HepG2 (cell line): ENCODE measurements at regions not wholly inside any gene's neighbourhood (a gene's known extent, or its start where the extent isn't known, plus 50 kb on each side); places are given as distances from the start of the nearest gene placed in this dataset.

Experiments used
- ATAC-seq: fragments of 200-7000 bp; cut with Tn5 transposase; 3 replicates; pipeline ENCODE4 v1.9.1; 2020; ENCODE audit warnings: mild to moderate bottlenecking, moderate library complexity
- BruUV-seq: library from RNA; stranded (reverse); fragments of 400-500 nt; replicated peaks from 2 replicates; lab custom pipeline; 2021; lab: Mats Ljungman, UMichigan
- CTCF ChIA-PET: fragments of 300-600 bp; formaldehyde crosslinking; extraction: SDS; loops from one replicate; lab custom pipeline; 2021; ENCODE audit warnings: low total read pairs, inconsistent platforms, low intra/inter-chr PET ratio; lab: Yijun Ruan, JAX
- POLR2A ChIA-PET: fragments of 350-600 bp; sonication (Branson Sonifier 250); formaldehyde crosslinking; loops from one replicate; lab custom pipeline; 2020; ENCODE audit warnings: antibody characterized with exemption, inconsistent platforms; lab: Yijun Ruan, JAX
- DNase-seq: peaks from one replicate; pipeline ENCODE4 v3.0.0-alpha.2; 2015; ENCODE audit warnings: low spot score
- FAIRE-seq: peaks from 3 replicates; lab custom pipeline; 2011; peaks lifted over from hg19 to GRCh38; lab: Jason Lieb, UNC
- H2AFZ ChIP-seq: one replicate; pipeline ENCODE4 v1.6.1; 2011; ENCODE audit warnings: low read length, inconsistent platforms
- H3K27ac ChIP-seq: fragments of 300-600 bp; 3 replicates; pipeline ENCODE4 v1.8.0; 2011; ENCODE audit warnings: mixed run types, mild to moderate bottlenecking, mixed read lengths, low read length, inconsistent platforms; ENCODE audit not compliant: insufficient read depth; ENCODE audit errors: extremely low read length
- H3K27me3 ChIP-seq, 2 experiments: fragments of 200-600 bp in 1 of 2; 2 replicates in 1 of 2; 3 replicates in 1 of 2; pipeline versions ENCODE4 v1.6.0 to v1.8.0; 2011; ENCODE audit warnings: low read length in 2 of 2, mild to moderate bottlenecking in 2 of 2, moderate library complexity in 2 of 2, inconsistent platforms in 1 of 2; ENCODE audit not compliant: insufficient read depth in 2 of 2, control insufficient read depth in 1 of 2
- H3K36me3 ChIP-seq, 2 experiments: fragments of 200-600 bp in 1 of 2; replicated peaks in 1 of 2; 2 replicates in 1 of 2; 3 replicates in 1 of 2; pipeline versions ENCODE4 v1.5.1 to v1.8.0; 2011; ENCODE audit warnings: low read length in 2 of 2, inconsistent platforms in 1 of 2; ENCODE audit not compliant: insufficient read depth in 2 of 2, control insufficient read depth in 1 of 2
- H3K4me1 ChIP-seq: 2 replicates; pipeline ENCODE4 v1.5.1; 2012; ENCODE audit warnings: low read length, inconsistent platforms; ENCODE audit not compliant: insufficient read depth
- H3K4me2 ChIP-seq: 2 replicates; pipeline ENCODE4 v1.6.0; 2011; ENCODE audit warnings: low read depth, low read length, inconsistent platforms
- H3K4me3 ChIP-seq, 3 experiments: fragments of 200-600 bp in 1 of 3; sonication (generic), shearing (Covaris generic) in 1 of 3; replicated peaks in 1 of 3; 2 replicates each; pipeline ENCODE4 v1.5.1; 2011 to 2016; ENCODE audit warnings: low read length in 3 of 3, inconsistent platforms in 2 of 3, low read depth in 2 of 3, mild to moderate bottlenecking in 2 of 3, control low read depth in 1 of 3, mixed read lengths in 1 of 3; ENCODE audit not compliant: insufficient read depth in 1 of 3
- H3K79me2 ChIP-seq: one replicate; pipeline ENCODE4 v1.6.1; 2011; ENCODE audit warnings: low read length, inconsistent platforms; ENCODE audit not compliant: insufficient read depth
- H3K9ac ChIP-seq: 2 replicates; pipeline ENCODE4 v1.6.0; 2011; ENCODE audit warnings: mild to moderate bottlenecking, low read depth, low read length, inconsistent platforms; ENCODE audit not compliant: insufficient read depth
- H3K9me3 ChIP-seq: 2 replicates; pipeline ENCODE4 v1.5.1; 2012; ENCODE audit warnings: mild to moderate bottlenecking, low read length
- H4K20me1 ChIP-seq: 2 replicates; pipeline ENCODE4 v1.6.0; 2011; ENCODE audit warnings: inconsistent platforms, mild to moderate bottlenecking, low read length, moderate library complexity; ENCODE audit not compliant: insufficient read depth
- GATAD2A ChIP-seq: IDR thresholded peaks from 2 replicates; pipeline ENCODE4 v1.6.1; 2016
- HDAC1 ChIP-seq: sonication (generic); formaldehyde crosslinking; IDR thresholded peaks from 2 replicates; pipeline ENCODE4 v1.5.1; 2020; ENCODE audit warnings: mild to moderate bottlenecking, missing genetic modification reagents
- JUN ChIP-seq: sonication (generic); formaldehyde crosslinking; IDR thresholded peaks from 2 replicates; pipeline ENCODE4 v1.4.0; 2020; ENCODE audit warnings: mild to moderate bottlenecking, missing genetic modification reagents
- MTF2 ChIP-seq: sonication (generic); formaldehyde crosslinking; IDR thresholded peaks from 2 replicates; pipeline ENCODE4 v1.5.0; 2020; ENCODE audit warnings: missing genetic modification reagents, borderline replicate concordance
- SOX13 ChIP-seq, 3 experiments: fragments of 450-650 bp in 1 of 3; sonication (generic) in 1 of 3; formaldehyde crosslinking in 1 of 3; IDR thresholded peaks in 2 of 3; conservative IDR thresholded peaks in 1 of 3; 2 replicates each; pipeline versions ENCODE4 v1.5.0 to v1.6.1; 2016 to 2020; ENCODE audit warnings: antibody characterized with exemption in 1 of 3, mild to moderate bottlenecking in 1 of 3, missing compliant biosample characterization in 1 of 3, missing genetic modification reagents in 1 of 3, moderate library complexity in 1 of 3
- ZFX ChIP-seq: sonication (generic); formaldehyde crosslinking; IDR thresholded peaks from 2 replicates; pipeline ENCODE4 v1.4.0; 2020; ENCODE audit warnings: mild to moderate bottlenecking, low read depth, missing genetic modification reagents, moderate library complexity
- ZKSCAN5 ChIP-seq: sonication (generic); formaldehyde crosslinking; IDR thresholded peaks from 2 replicates; pipeline ENCODE4 v1.5.1; 2020; ENCODE audit warnings: mild to moderate bottlenecking, missing genetic modification reagents
- ZNF10 ChIP-seq: sonication (generic); formaldehyde crosslinking; IDR thresholded peaks from 2 replicates; pipeline ENCODE4 v1.4.0; 2020; ENCODE audit warnings: mild to moderate bottlenecking, low read depth, missing genetic modification reagents, borderline replicate concordance
- ZNF451 ChIP-seq: sonication (generic); formaldehyde crosslinking; IDR thresholded peaks from 2 replicates; pipeline ENCODE4 v1.5.0; 2020; ENCODE audit warnings: mild to moderate bottlenecking, missing genetic modification reagents
- ZNF687 ChIP-seq: sonication (generic); formaldehyde crosslinking; IDR thresholded peaks from 2 replicates; pipeline ENCODE4 v1.5.1; 2020; ENCODE audit warnings: mild to moderate bottlenecking, missing genetic modification reagents, moderate library complexity
- ZNF879 ChIP-seq: sonication (generic); formaldehyde crosslinking; IDR thresholded peaks from 2 replicates; pipeline ENCODE4 v1.8.1; 2023; ENCODE audit warnings: missing genetic modification reagents
- WGBS: methylation state at CpG from one replicate; pipeline ENCODE4 v1.1.6; 2017; ENCODE audit warnings: low lambda C conversion rate; 5-methylcytosine and 5-hydroxymethylcytosine counted together
- in situ Hi-C: cut with HindIII; loops from 2 replicates; pipeline ENCODE4 v1.10.0; 2017; ENCODE audit warnings: low pct_unique_long_range_greater_than_20kb; ENCODE audit not compliant: extremely low pct_ligation_motif_present
- intact Hi-C: fragments of 100-400 bp; cut with micrococcal nuclease; formaldehyde crosslinking; loops from one replicate; pipeline ENCODE4 v1.10.0; 2022; ENCODE audit not compliant: unreplicated experiment
- TF ChIP-seq, protein P1 (sequence below): sonication (generic); formaldehyde crosslinking; IDR thresholded peaks from 2 replicates; pipeline ENCODE4 v1.4.0; 2020; ENCODE audit warnings: mild to moderate bottlenecking, missing genetic modification reagents

GRCh38 chr6:82057846-82058554 is 189.5 kb downstream of the IBTK start:
- H2AFZ ChIP-seq, result no peak overlapping the region
- intact Hi-C loops (no loop called here), in situ Hi-C loops (no loop called here)
- H3K27ac ChIP-seq, result no peak overlapping the region
- FAIRE-seq (no peak), ATAC-seq (no peak), DNase-seq (no peak)
- no peaks in the 10 kb centered on the region for H3K36me3 ChIP-seq
- H3K9me3 ChIP-seq, result no peaks in the 10 kb centered on the region
- no TSS peak for BruUV-seq
- no peak overlapping the region for H3K4me2 ChIP-seq
- H3K4me1 ChIP-seq, result no peaks in the 10 kb centered on the region
- no peaks in the 10 kb centered on the region for H3K27me3 ChIP-seq
- no peak overlapping the region for H3K9ac ChIP-seq
- H4K20me1 ChIP-seq, result no peaks in the 10 kb centered on the region
- ChIA-PET POLR2A (no interaction called here), CTCF (no interaction called here)
- WGBS, result 92% methylated on average over 5 of the region's 5 CpGs
- H3K79me2 ChIP-seq, result no peaks in the 10 kb centered on the region
- no peak overlapping the region for H3K4me3 ChIP-seq
- no peak for TF ChIP-seq ZFX
- no peak for TF ChIP-seq SOX13 (IDR thresholded peaks at IDR 0.05)
- TF ChIP-seq SOX13 (CRISPR knock-in tag; conservative IDR thresholded peaks at IDR 0.05 in 1 of 2, IDR thresholded peaks at IDR 0.05 in 1 of 2), result no peak
- TF ChIP-seq MTF2, result no peak
- TF ChIP-seq ZNF451, result no peak
- no peak for TF ChIP-seq ZNF10 (CRISPR knock-in tag)
- TF ChIP-seq, protein P1, sequence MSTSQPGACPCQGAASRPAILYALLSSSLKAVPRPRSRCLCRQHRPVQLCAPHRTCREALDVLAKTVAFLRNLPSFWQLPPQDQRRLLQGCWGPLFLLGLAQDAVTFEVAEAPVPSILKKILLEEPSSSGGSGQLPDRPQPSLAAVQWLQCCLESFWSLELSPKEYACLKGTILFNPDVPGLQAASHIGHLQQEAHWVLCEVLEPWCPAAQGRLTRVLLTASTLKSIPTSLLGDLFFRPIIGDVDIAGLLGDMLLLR (CRISPR knock-in tag), result no peak
- TF ChIP-seq ZNF687 (CRISPR knock-in tag), result no peak
- TF ChIP-seq JUN (CRISPR knock-in tag), result no peak
- no peak for TF ChIP-seq GATAD2A (CRISPR knock-in tag)
- no peak for TF ChIP-seq ZKSCAN5 (CRISPR knock-in tag)
- TF ChIP-seq HDAC1 (CRISPR knock-in tag), result no peak
- TF ChIP-seq ZNF879, result no peak
